ENCODE measurements at regions not wholly inside any gene's neighbourhood (a gene's known extent, or its start where the extent isn't known, plus 50 kb on each side); places are given as distances from the start of the nearest gene placed in this dataset.
A peak's percentile ranks its signal among the peaks of the same experiment; 100 is the strongest.
"Not testable (repeated sequence)": the region's sequence is repeated elsewhere in the genome, so short reads cannot be mapped to it uniquely, and the experiment has no call there.

- Mint-ChIP-seq H3K9me3 (ENCODE audit: unreplicated experiment) (no peaks in the 10 kb centered on the region), H3K4me3 (ENCODE audit: unreplicated experiment) (no peak overlapping the region), H3K27ac (ENCODE audit: unreplicated experiment) (no peak overlapping the region), H3K4me1 (ENCODE audit: low read depth, unreplicated experiment) (no peaks in the 10 kb centered on the region), H3K27me3 (ENCODE audit: low read depth, unreplicated experiment) (no peaks in the 10 kb centered on the region), H3K36me3 (ENCODE audit: low read depth, unreplicated experiment) (peaks cover 4% of the 10 kb centered on the region)
- Histone ChIP-seq H4K20me1 (ENCODE audit: insufficient read depth, low read length) (no peaks in the 10 kb centered on the region), H3K36me3 (ENCODE audit: insufficient read depth, low read length) (no peaks in the 10 kb centered on the region), H3K9ac (ENCODE audit: low read length) (no peak overlapping the region), H3K9me3 (ENCODE audit: insufficient read depth, low read depth, low read length) (no peaks in the 10 kb centered on the region), H3K27ac (ENCODE audit: low read depth, low read length) (no peak overlapping the region), H3K4me1 (ENCODE audit: insufficient read depth, low read length) (no peaks in the 10 kb centered on the region), H3K27me3 (ENCODE audit: insufficient read depth, low read length) (no peaks in the 10 kb centered on the region), H3K4me3 (ENCODE audit: insufficient read depth, low read depth, low read length) (no peak overlapping the region), H3K4me2 (ENCODE audit: low read length) (no peak overlapping the region), H3K79me2 (ENCODE audit: insufficient read depth, low read length) (no peaks in the 10 kb centered on the region), H2AFZ (ENCODE audit: low read depth, low read length) (no peak overlapping the region)
- no peak for DNase-seq (ENCODE audit: low read depth)
- TF ChIP-seq CTCF (IDR thresholded peaks at IDR 0.05; ENCODE audit: insufficient read depth, low read depth, low read length) (no peak), EZH2 (IDR thresholded peaks at IDR 0.05; ENCODE audit: insufficient read depth, low read length) (no peak)
- FAIRE-seq: no peak
These were observed 64.3 kb upstream of the NAA35 start for GRCh38 chr9:85876628-85877027.

- not testable (repeated sequence) for H3K36me3 Mint-ChIP-seq (ENCODE audit: low read depth, unreplicated experiment); FAIRE-seq; H4K20me1 ChIP-seq (ENCODE audit: insufficient read depth, low read length); H3K9ac ChIP-seq (ENCODE audit: low read length); H3K36me3 ChIP-seq (ENCODE audit: insufficient read depth, low read length); H3K9me3 ChIP-seq (ENCODE audit: insufficient read depth, low read depth, low read length); H3K27ac ChIP-seq (ENCODE audit: low read depth, low read length); DNase-seq (ENCODE audit: low read depth); H3K27me3 Mint-ChIP-seq (ENCODE audit: low read depth, unreplicated experiment); H3K4me3 ChIP-seq (ENCODE audit: insufficient read depth, low read depth, low read length); H3K4me1 Mint-ChIP-seq (ENCODE audit: low read depth, unreplicated experiment); H3K9me3 Mint-ChIP-seq (ENCODE audit: unreplicated experiment); H3K27me3 ChIP-seq (ENCODE audit: insufficient read depth, low read length); H3K4me2 ChIP-seq (ENCODE audit: low read length); H3K4me3 Mint-ChIP-seq (ENCODE audit: unreplicated experiment); H3K4me1 ChIP-seq (ENCODE audit: insufficient read depth, low read length); H3K79me2 ChIP-seq (ENCODE audit: insufficient read depth, low read length); H2AFZ ChIP-seq (ENCODE audit: low read depth, low read length)
- peak overlapping the region; percentile 34 for H3K27ac Mint-ChIP-seq (ENCODE audit: unreplicated experiment)
These were observed 61.9 kb upstream of the NAA35 start for GRCh38 chr9:85878872-85879597.

GRCh38 chr9:85880507-85880906, 60.4 kb upstream of the NAA35 start:
- not testable (repeated sequence) for H3K4me3 ChIP-seq (ENCODE audit: insufficient read depth, low read depth, low read length); H3K4me1 ChIP-seq (ENCODE audit: insufficient read depth, low read length); H3K4me2 ChIP-seq (ENCODE audit: low read length); H3K4me3 Mint-ChIP-seq (ENCODE audit: unreplicated experiment); H3K27ac ChIP-seq (ENCODE audit: low read depth, low read length); H3K79me2 ChIP-seq (ENCODE audit: insufficient read depth, low read length); H2AFZ ChIP-seq (ENCODE audit: low read depth, low read length); H3K9me3 Mint-ChIP-seq (ENCODE audit: unreplicated experiment); H3K27me3 ChIP-seq (ENCODE audit: insufficient read depth, low read length); H3K4me1 Mint-ChIP-seq (ENCODE audit: low read depth, unreplicated experiment); H3K27me3 Mint-ChIP-seq (ENCODE audit: low read depth, unreplicated experiment); H3K27ac Mint-ChIP-seq (ENCODE audit: unreplicated experiment); FAIRE-seq; H3K9me3 ChIP-seq (ENCODE audit: insufficient read depth, low read depth, low read length); H3K36me3 ChIP-seq (ENCODE audit: insufficient read depth, low read length); H4K20me1 ChIP-seq (ENCODE audit: insufficient read depth, low read length); DNase-seq (ENCODE audit: low read depth); H3K9ac ChIP-seq (ENCODE audit: low read length); H3K36me3 Mint-ChIP-seq (ENCODE audit: low read depth, unreplicated experiment)

Measured in astrocyte (in vitro differentiated cells and primary cell).